RWPE2 (cell line): ENCODE measurements at regions not wholly inside any gene's neighbourhood (a gene's known extent, or its start where the extent isn't known, plus 50 kb on each side); places are given as distances from the start of the nearest gene placed in this dataset.
A peak's percentile ranks its signal among the peaks of the same experiment; 100 is the strongest.

Source experiments
- ATAC-seq: fragments of 200-7000 bp; cut with Tn5 transposase; 3 replicates; pipeline ENCODE4 v1.9.1; 2021; ENCODE audit warnings: low read depth
- DNase-seq: peaks from one replicate; pipeline ENCODE4 v3.0.0-alpha.2; 2020; ENCODE audit warnings: low spot score
- H3K27ac ChIP-seq: fragments of 450-650 bp; 2 replicates; pipeline ENCODE4 v1.5.1; 2017; ENCODE audit warnings: mild to moderate bottlenecking; ENCODE audit not compliant: poor library complexity, severe bottlenecking
- H3K27me3 ChIP-seq: fragments of 250-450 bp; sonication (Bioruptor Pico); 2 replicates; pipeline ENCODE4 v1.5.1; 2021; ENCODE audit warnings: mild to moderate bottlenecking, moderate library complexity; ENCODE audit not compliant: insufficient read depth, poor library complexity, severe bottlenecking
- H3K36me3 ChIP-seq: fragments of 250-450 bp; sonication (Bioruptor Pico); 2 replicates; pipeline ENCODE4 v1.5.1; 2020; ENCODE audit warnings: low read depth, mild to moderate bottlenecking, moderate library complexity
- H3K4me1 ChIP-seq: fragments of 250-450 bp; sonication (Bioruptor Pico); 2 replicates; pipeline ENCODE4 v1.5.1; 2021; ENCODE audit warnings: mild to moderate bottlenecking, moderate library complexity; ENCODE audit not compliant: insufficient read depth, poor library complexity, severe bottlenecking
- H3K4me3 ChIP-seq: fragments of 250-450 bp; sonication (Bioruptor Pico); 2 replicates; pipeline ENCODE4 v1.5.1; 2021; ENCODE audit warnings: mild to moderate bottlenecking, moderate library complexity; ENCODE audit not compliant: severe bottlenecking
- H3K9me3 ChIP-seq: fragments of 250-450 bp; sonication (Bioruptor Pico); 2 replicates; pipeline ENCODE4 v1.5.1; 2021; ENCODE audit warnings: mild to moderate bottlenecking, moderate library complexity; ENCODE audit not compliant: severe bottlenecking
- CTCF ChIP-seq: fragments of 450-650 bp; IDR thresholded peaks from one replicate; pipeline ENCODE4 v1.5.1; 2017; ENCODE audit warnings: mild to moderate bottlenecking, moderate library complexity; ENCODE audit not compliant: poor library complexity, severe bottlenecking

GRCh38 chr3:30474371-30474770, 132.0 kb upstream of the TGFBR2 start:
- no peak overlapping the region for H3K27ac ChIP-seq
- H3K4me1 ChIP-seq: peaks cover 16% of the 10 kb centered on the region
- H3K36me3 ChIP-seq: no peaks in the 10 kb centered on the region
- no peaks in the 10 kb centered on the region for H3K9me3 ChIP-seq
- H3K27me3 ChIP-seq: no peaks in the 10 kb centered on the region
- no peak overlapping the region for H3K4me3 ChIP-seq
- ATAC-seq (no peak), DNase-seq (no peak)
- TF ChIP-seq CTCF: no peak

GRCh38 chr3:30475038-30475808, 131.2 kb upstream of the TGFBR2 start:
- peak overlapping the region; percentile 55 for H3K27ac ChIP-seq
- no peaks in the 10 kb centered on the region for H3K27me3 ChIP-seq
- peaks cover 16% of the 10 kb centered on the region for H3K4me1 ChIP-seq
- no peak overlapping the region for H3K4me3 ChIP-seq
- no peaks in the 10 kb centered on the region for H3K36me3 ChIP-seq
- DNase-seq (no peak), ATAC-seq (peak; percentile 35; the same call in 1 of the 3 replicates)
- H3K9me3 ChIP-seq: no peaks in the 10 kb centered on the region
- TF ChIP-seq CTCF: no peak

DNA sequence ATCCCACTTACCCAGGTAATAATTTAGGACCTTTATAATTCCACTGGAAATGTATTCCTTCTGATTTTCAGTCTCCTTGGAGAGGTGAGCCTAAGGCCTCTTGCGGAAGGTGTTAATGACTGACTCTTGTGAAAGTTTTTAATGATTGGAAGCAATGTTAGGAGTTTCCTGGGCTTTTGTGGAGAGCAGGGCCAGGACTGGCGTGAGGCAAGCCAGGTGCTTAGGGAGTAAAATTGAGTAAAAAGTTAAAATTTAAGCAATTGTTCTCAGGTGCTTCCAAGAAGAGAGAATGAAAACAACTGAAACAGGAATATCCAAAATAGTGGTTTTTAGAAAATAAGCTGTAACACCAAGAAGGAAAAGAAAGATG, 130.6 kb upstream of the TGFBR2 start:
- Histone ChIP-seq H3K27me3 (no peaks in the 10 kb centered on the region), H3K27ac (peak overlapping the region; percentile 55), H3K4me1 (peaks cover 16% of the 10 kb centered on the region), H3K36me3 (no peaks in the 10 kb centered on the region), H3K4me3 (no peak overlapping the region), H3K9me3 (no peaks in the 10 kb centered on the region)
- ATAC-seq (no peak), DNase-seq (no peak)
- no peak for TF ChIP-seq CTCF

DNA sequence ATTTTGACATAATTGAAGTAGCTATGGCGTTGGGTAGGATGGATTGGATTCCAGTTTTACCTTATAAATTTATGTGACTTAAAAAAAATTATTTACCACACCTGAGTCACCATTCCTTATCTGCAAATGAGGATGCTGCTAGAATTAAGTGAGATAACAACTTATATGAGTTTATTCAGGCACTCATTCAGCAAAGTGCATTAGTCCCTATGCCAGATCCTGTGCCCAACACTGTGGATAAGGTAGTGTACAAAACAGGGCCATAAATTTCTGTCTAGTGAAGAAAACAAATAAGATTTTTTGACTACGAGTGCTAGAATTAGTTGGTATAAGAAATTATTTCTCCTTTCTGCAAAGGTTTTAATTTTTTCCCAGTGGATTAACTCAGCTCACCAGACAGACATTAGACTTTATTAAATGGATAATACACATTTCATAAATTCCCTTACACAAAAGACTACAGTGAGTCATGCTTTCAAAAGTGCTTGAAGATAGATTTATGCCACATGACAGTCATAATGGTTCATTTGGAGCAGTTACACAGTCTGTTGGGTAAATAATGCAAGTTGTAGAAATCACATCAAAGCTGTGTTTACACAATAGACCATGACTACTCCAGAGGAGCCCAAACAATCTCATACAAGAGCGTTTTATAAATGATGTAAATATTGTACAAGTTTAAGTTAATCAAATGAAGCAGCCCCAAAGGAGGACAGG, 129.9 kb upstream of the TGFBR2 start:
- no peaks in the 10 kb centered on the region for H3K27me3 ChIP-seq
- peaks cover 16% of the 10 kb centered on the region for H3K4me1 ChIP-seq
- no peaks in the 10 kb centered on the region for H3K36me3 ChIP-seq
- no peak overlapping the region for H3K4me3 ChIP-seq
- no peaks in the 10 kb centered on the region for H3K9me3 ChIP-seq
- H3K27ac ChIP-seq: peak overlapping the region; percentile 55
- no peak for DNase-seq
- peak; percentile 98 for ATAC-seq
- no peak for TF ChIP-seq CTCF
